ENCODE measurements at regions not wholly inside any gene's neighbourhood (a gene's known extent, or its start where the extent isn't known, plus 50 kb on each side); places are given as distances from the start of the nearest gene placed in this dataset.

DNA sequence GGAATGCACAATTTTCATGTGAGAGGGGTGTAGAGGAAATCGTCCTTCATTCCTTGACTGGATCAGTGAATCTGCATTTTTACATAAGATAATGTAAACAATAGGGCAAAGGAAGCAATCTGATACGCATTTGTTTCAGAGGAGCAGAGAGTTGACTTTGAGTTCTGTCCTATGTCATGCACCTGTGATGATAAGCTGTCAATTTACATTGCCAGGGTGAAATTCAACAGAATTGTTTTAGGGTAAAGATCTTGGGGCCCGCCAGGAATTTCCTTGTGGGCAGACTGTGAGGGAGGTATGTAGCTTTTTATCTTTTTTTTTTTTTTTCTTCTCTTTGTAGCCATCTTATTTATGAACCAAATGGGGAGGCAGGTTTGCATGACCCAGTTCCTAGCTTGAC lies 58.3 kb upstream of the LARP1 start:
- no peaks in the 10 kb centered on the region for H3K9me3 ChIP-seq
- H3K4me1 ChIP-seq: peaks cover 8% of the 10 kb centered on the region
- no peak for DNase-seq (ENCODE audit: extremely low spot score in 2 of 2)
- intact Hi-C loops (cut with DNase I): no loop called here
- TF ChIP-seq POLR2AphosphoS5 (IDR thresholded peaks at IDR 0.05; ENCODE audit: insufficient read depth in 1 of 2, low read depth in 1 of 2): no peak
- TF ChIP-seq, protein P1, sequence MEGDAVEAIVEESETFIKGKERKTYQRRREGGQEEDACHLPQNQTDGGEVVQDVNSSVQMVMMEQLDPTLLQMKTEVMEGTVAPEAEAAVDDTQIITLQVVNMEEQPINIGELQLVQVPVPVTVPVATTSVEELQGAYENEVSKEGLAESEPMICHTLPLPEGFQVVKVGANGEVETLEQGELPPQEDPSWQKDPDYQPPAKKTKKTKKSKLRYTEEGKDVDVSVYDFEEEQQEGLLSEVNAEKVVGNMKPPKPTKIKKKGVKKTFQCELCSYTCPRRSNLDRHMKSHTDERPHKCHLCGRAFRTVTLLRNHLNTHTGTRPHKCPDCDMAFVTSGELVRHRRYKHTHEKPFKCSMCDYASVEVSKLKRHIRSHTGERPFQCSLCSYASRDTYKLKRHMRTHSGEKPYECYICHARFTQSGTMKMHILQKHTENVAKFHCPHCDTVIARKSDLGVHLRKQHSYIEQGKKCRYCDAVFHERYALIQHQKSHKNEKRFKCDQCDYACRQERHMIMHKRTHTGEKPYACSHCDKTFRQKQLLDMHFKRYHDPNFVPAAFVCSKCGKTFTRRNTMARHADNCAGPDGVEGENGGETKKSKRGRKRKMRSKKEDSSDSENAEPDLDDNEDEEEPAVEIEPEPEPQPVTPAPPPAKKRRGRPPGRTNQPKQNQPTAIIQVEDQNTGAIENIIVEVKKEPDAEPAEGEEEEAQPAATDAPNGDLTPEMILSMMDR (IDR thresholded peaks at IDR 0.05): no peak
- TF ChIP-seq POLR2A (IDR thresholded peaks at IDR 0.05): no peak
- no peak overlapping the region for H3K4me3 ChIP-seq
- no peak overlapping the region for H3K27ac ChIP-seq
- H3K36me3 ChIP-seq: no peaks in the 10 kb centered on the region
- H3K27me3 ChIP-seq: no peaks in the 10 kb centered on the region

DNA sequence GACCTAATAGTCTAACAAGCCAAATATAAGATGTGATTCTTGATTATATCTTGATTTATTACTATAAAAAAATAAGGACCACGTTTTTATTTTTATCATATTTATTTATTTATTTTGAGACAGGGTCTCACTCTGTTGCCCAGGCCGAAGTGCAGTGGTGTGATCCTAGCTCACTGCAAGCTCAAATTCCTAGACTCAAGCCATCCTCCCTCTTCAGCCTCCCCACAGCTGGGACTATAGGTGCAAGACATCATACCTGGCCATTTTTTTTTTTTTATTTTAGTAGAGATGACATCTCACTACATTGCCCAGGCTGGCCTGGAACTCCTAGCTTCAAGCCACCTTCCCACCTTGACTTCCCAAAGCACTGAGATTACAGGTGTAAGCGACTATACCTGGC lies 61.0 kb upstream of the LARP1 start:
- no peak for DNase-seq (ENCODE audit: extremely low spot score in 2 of 2)

DNA sequence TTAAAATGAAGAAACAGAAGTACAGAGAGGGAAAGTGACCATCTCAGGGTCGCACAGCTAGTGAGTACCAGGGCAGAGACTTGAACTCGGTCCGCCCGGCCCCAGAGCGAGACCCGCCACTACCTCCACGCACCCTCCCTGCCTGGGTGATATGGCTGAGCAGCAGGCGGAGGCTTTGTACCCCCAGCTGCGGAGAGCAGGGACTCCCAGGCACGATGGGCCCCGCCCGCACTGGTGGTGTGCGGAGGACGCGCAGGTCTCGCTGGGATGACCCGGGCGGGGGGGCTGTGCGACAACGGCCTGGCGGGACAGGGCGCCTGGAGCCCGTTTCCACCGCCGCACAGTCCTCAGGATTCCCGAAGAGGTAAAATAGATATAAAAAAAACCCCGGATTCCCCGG lies 64.7 kb upstream of the LARP1 start:
- H3K4me3 ChIP-seq: no peak overlapping the region
- no peaks in the 10 kb centered on the region for H3K36me3 ChIP-seq
- H3K27ac ChIP-seq: no peak overlapping the region
- TF ChIP-seq POLR2A (IDR thresholded peaks at IDR 0.05) (no peak), POLR2AphosphoS5 (IDR thresholded peaks at IDR 0.05; ENCODE audit: insufficient read depth in 1 of 2, low read depth in 1 of 2) (no peak)
- TF ChIP-seq, protein P1 (IDR thresholded peaks at IDR 0.05): no peak
- H3K9me3 ChIP-seq: no peaks in the 10 kb centered on the region
- intact Hi-C loops (cut with DNase I): no loop called here
- no peak for DNase-seq (ENCODE audit: extremely low spot score in 2 of 2)
- no peaks in the 10 kb centered on the region for H3K27me3 ChIP-seq
- H3K4me1 ChIP-seq: peaks cover 15% of the 10 kb centered on the region

More for the DNA sequence above, 61.0 kb upstream of the LARP1 start:
- H3K27ac ChIP-seq: no peak overlapping the region
- H3K4me1 ChIP-seq: peaks cover 15% of the 10 kb centered on the region
- TF ChIP-seq POLR2A (IDR thresholded peaks at IDR 0.05): no peak
- TF ChIP-seq, protein P1 (IDR thresholded peaks at IDR 0.05): no peak
- H3K9me3 ChIP-seq: no peaks in the 10 kb centered on the region
- no peak overlapping the region for H3K4me3 ChIP-seq
- H3K36me3 ChIP-seq: no peaks in the 10 kb centered on the region
- no peaks in the 10 kb centered on the region for H3K27me3 ChIP-seq
- intact Hi-C loops (cut with DNase I): no loop called here

- no peak for TF ChIP-seq POLR2A (IDR thresholded peaks at IDR 0.05)
- TF ChIP-seq, protein P1 (IDR thresholded peaks at IDR 0.05): no peak
- TF ChIP-seq POLR2AphosphoS5 (IDR thresholded peaks at IDR 0.05; ENCODE audit: insufficient read depth in 1 of 2, low read depth in 1 of 2): no peak
- Histone ChIP-seq H3K4me1 (peaks cover 18% of the 10 kb centered on the region), H3K27me3 (no peaks in the 10 kb centered on the region), H3K4me3 (no peak overlapping the region), H3K9me3 (no peaks in the 10 kb centered on the region), H3K36me3 (no peaks in the 10 kb centered on the region), H3K27ac (no peak overlapping the region)
- no peak for DNase-seq (ENCODE audit: extremely low spot score in 2 of 2)
- intact Hi-C loops (cut with DNase I): loop anchor here (10.0 kb wide), 1 partner anchor 68 kb away; the partner anchor contains the start of gene LARP1
Measured at GRCh38 chr5:154686490-154686889, 68.7 kb upstream of the LARP1 start.

DNA sequence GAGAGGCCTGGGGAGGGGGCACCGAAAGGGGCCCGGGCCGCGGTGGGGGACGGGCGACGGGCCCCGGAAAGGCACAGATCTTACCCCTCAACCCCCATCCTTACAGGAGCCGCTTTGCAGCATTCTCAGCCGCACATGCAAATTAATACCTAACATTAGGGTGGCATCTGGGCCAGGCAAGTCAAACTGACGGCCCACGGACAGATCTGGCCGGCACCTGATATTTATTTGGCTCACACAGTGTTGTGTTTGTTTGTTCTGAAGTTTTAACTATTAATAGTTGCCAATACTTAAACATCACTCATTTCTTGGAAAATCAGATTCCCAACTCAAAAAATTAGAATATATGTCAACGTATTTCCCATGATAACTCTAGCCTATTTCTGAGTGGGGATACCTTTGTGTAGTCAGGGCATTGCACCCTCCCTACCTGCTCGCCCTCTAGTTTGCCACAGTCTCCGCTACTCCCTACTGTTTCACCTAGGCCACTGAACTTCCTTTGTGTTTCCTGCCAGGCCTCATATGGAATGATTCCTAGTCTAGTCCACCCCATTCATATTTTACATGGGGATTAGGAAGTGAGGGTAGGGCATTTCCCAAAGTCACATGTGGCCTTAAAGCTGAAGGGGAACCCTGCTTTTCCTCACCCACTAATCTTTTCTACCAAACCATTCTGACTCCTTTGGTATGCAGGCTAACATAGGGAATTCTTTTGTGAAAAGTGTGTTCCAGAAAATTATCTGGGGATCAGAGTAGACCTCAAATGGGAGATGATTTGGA lies 71.9 kb upstream of the LARP1 start:
- Histone ChIP-seq H3K9me3 (no peaks in the 10 kb centered on the region), H3K4me1 (peaks cover 14% of the 10 kb centered on the region), H3K27ac (peak overlapping the region; percentile 78), H3K4me3 (peak overlapping the region; percentile 48), H3K27me3 (no peaks in the 10 kb centered on the region), H3K36me3 (no peaks in the 10 kb centered on the region)
- intact Hi-C loops (cut with DNase I): loop anchor here (10.0 kb wide), 1 partner anchor 72 kb away; the partner anchor contains the start of gene LARP1
- TF ChIP-seq POLR2AphosphoS5 (IDR thresholded peaks at IDR 0.05; ENCODE audit: insufficient read depth in 1 of 2, low read depth in 1 of 2) (no peak), POLR2A (IDR thresholded peaks at IDR 0.05) (no peak)
- TF ChIP-seq, protein P1 (IDR thresholded peaks at IDR 0.05): no peak
- DNase-seq (ENCODE audit: extremely low spot score in 2 of 2): no peak

Measured in vagina (tissue), 2 donors.